GM12891 (cell line): ENCODE measurements at regions not wholly inside any gene's neighbourhood (a gene's known extent, or its start where the extent isn't known, plus 50 kb on each side); places are given as distances from the start of the nearest gene placed in this dataset.

Source experiments
- DNase-seq: peaks from one replicate; pipeline ENCODE4 v3.0.0; 2011; ENCODE audit warnings: low spot score; ENCODE audit not compliant: insufficient read length
- FAIRE-seq: peaks from 2 replicates; lab custom pipeline; 2011; peaks lifted over from hg19 to GRCh38; lab: Jason Lieb, UNC
- PAX5 ChIP-seq: IDR thresholded peaks from 2 replicates; pipeline ENCODE4 v1.6.1; 2011; ENCODE audit warnings: low read length, moderate library complexity, mild to moderate bottlenecking; ENCODE audit not compliant: insufficient read depth, severe bottlenecking
- POLR2A ChIP-seq: IDR thresholded peaks from 2 replicates; pipeline ENCODE4 v1.6.1; 2011; ENCODE audit warnings: low read depth, low read length, control low read depth
- POLR2AphosphoS5 ChIP-seq: IDR thresholded peaks from 2 replicates; pipeline ENCODE4 v1.6.1; 2011; ENCODE audit warnings: low read depth, low read length, control low read depth
- POU2F2 ChIP-seq: IDR thresholded peaks from 2 replicates; pipeline ENCODE4 v1.6.1; 2011; ENCODE audit warnings: low read depth, mild to moderate bottlenecking, control low read depth, low read length, moderate library complexity
- SPI1 ChIP-seq: IDR thresholded peaks from 2 replicates; pipeline ENCODE4 v1.6.1; 2011; ENCODE audit warnings: low read depth, low read length, control low read depth
- TAF1 ChIP-seq: IDR thresholded peaks from 2 replicates; pipeline ENCODE4 v1.6.1; 2011; ENCODE audit warnings: low read depth, low read length, control low read depth

DNA sequence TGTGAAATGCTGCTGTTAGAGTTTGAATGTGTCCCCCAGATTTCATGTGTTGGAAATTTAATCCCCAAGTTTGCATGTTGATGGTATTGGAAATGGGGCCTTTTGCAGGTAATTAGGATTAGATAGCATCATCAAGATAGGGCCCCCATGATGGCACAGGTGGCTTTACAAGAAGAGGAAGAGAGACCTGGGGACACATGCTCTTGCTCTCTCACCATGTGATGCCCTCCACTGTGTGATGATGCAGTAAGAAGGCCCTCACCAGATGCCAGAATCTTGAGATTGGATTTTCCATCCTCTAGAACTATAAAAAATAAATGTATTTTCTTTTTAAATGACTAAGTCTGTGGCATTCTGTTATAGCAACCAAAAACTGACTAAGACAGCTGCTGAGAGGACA, 57.0 kb upstream of the NEK7 start:
- TF ChIP-seq POLR2A (no peak), PAX5 (no peak), POU2F2 (no peak), TAF1 (no peak), SPI1 (no peak), POLR2AphosphoS5 (no peak)
- no peak for DNase-seq
- FAIRE-seq: no peak

DNA sequence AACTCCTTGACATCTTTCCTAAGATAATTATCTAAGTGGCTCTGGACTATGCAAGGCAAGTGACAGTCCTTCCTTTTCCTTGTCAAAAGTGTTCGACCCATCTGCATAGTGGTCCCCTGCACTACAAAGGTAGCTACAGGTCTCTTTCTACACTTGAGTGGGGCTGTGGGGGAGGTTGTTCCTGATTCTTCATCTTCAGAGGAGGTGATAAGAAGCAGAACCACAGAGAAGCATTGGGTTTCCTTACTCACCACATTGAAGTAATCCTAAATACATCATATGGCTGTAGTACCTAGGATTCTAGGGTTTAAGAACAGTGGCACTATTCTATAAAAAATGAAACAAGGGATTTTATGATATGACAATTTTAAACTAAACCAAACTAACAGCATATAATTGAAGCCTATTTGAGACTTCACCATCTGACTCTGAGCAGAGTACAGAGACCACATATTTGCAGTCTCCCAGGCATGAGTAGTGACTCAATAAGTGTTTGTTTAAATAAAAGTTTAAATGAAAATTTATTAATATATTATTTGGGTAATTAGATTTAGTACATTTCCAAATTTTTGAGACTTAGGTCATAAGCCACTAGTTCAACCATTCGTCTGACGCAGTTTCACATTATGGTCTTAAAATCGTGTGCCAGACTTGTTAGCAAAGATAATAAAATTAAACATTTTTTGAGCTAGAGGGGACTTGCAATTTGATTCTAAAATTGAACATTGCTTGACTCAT, 54.9 kb upstream of the NEK7 start:
- DNase-seq (no peak), FAIRE-seq (no peak)
- TF ChIP-seq POLR2AphosphoS5 (no peak), POU2F2 (no peak), POLR2A (no peak), TAF1 (no peak), PAX5 (no peak), SPI1 (no peak)

DNA sequence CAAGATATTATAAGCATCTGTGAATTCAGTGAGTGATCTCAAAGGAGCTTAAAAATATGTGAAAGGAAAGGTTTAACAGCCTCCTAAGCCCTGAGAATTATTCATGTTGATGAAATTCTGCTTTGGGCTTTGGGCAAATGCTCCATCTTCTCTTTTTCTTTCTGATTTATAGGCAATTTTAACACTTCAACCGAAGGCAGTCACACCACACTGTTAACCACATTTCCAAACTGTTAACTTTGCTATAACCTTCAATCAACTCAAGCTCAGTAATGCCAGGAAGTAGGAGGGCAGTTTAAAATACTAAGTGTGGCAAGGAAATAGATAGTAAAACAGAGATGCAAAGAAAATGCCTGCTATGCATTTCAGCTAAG, 54.4 kb upstream of the NEK7 start:
- TF ChIP-seq POLR2A: no peak
- no peak for TF ChIP-seq POLR2AphosphoS5
- TF ChIP-seq SPI1: no peak
- TF ChIP-seq PAX5: no peak
- TF ChIP-seq TAF1: no peak
- TF ChIP-seq POU2F2: no peak
- FAIRE-seq (no peak), DNase-seq (no peak)

DNA sequence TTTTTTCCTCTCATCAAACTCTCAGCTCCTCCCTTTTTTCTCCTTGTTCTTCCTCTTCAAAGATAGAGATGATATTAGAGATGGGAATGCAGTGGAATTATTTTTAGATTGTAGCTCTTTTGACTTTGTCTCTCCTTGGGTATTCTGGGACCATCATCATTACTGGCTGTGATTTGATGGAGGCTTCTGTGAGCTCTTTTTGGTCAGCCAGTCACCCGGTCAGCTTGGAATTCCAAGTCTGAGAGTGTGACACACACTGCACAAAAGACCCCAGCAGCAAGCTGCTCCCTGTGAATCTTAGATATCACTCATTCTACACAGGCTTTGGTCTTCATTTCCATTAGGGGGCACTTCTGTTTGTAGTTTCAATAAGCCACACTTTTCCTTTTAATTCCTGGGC, 51.6 kb upstream of the NEK7 start:
- TF ChIP-seq TAF1 (no peak), POU2F2 (no peak), POLR2AphosphoS5 (no peak), PAX5 (no peak), SPI1 (no peak), POLR2A (no peak)
- FAIRE-seq: no peak

DNA sequence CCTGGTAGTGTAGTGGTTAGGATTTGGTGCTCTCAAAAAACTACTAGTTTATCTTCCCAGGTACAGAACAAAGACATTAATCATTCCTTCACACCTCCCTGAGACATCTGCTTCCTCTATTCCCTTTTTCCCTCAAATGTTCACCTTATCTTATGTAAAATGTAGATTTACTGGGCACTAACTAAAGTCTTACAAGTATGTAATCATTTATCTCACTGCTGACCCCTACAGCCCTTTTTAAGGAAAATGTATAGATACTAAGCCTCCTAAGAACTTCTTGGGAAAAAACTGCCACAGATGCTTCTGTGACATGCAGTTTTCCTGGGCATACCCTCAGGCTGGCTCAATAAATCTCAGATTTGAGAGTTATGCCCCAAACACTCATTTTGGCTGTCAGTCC, 50.8 kb upstream of the NEK7 start:
- FAIRE-seq: no peak
- TF ChIP-seq SPI1 (no peak), PAX5 (no peak), TAF1 (no peak), POU2F2 (no peak), POLR2AphosphoS5 (no peak), POLR2A (no peak)
- no peak for DNase-seq

More for the DNA sequence above, 51.6 kb upstream of the NEK7 start:
- DNase-seq: no peak
